CD4-positive, alpha-beta T cell treated with Interleukin-21 for 1 hour (primary cell): ENCODE measurements at regions not wholly inside any gene's neighbourhood (a gene's known extent, or its start where the extent isn't known, plus 50 kb on each side); places are given as distances from the start of the nearest gene placed in this dataset.
"Not testable (repeated sequence)": the region's sequence is repeated elsewhere in the genome, so short reads cannot be mapped to it uniquely, and the experiment has no call there.

Source experiments
- DNase-seq: peaks from one replicate; pipeline ENCODE4 v3.0.0-alpha.2; 2020

DNA sequence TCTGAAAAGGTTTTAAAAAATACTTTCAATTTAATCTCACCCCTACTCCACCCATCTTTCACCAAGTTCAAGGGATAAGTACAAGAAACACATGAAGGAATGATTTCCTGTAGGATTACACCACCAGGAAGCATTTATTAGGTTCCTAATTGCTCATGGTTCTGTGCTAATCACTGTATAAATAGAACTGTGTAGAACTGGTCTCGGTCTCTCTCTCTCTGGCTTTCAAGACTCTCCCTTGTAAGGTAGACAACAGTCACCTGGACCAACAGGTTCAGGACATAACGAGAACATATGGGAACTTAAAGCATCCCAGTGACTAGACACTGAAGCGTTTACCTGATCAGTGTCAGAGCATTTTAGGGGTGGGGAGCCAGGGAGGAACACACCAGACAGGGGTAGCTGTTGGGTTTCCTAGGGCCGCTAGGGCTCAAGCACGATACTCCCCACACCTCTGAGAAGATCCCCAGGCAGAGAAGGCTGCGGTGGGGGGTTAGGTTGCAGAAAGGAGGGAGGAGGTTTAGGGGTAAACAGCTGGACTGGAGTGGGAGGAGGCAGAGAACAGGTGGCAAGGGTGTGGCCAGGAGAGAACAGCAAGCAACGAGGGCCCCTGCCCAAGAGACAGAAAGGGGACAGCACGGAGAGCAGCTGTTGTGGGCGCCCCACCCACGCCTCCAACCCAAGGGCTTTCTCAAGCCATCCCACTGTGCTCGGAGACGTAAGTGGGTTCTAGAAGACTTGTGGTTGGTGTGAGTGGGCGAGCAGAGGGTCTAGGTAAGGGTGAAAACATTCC lies 52.5 kb upstream of the USP6NL start:
- DNase-seq: no peak

GRCh38 chr10:11663126-11663515 lies 51.7 kb upstream of the USP6NL start:
- DNase-seq: not testable (repeated sequence)

DNA sequence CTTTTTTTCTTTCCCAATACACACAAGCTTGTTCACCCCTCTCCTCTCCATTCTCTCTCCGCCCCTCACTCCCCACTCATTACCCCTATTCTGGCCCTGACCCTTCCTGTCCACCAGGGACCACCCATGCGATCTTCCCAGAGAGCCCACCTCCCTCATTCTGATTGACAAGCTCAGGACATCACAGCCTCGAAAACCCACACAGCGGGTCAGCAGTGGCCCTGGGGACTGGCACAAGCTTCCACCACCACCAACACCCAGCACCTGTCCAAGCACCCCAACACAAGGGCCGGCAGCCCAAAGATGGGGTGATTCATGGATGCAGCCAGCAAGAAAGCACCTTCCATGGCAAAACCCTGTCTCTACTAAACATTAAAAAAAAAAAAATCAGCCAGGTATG lies 50.0 kb upstream of the USP6NL start:
- DNase-seq: no peak
